GM19351 (cell line): ENCODE measurements at regions not wholly inside any gene's neighbourhood (a gene's known extent, or its start where the extent isn't known, plus 50 kb on each side); places are given as distances from the start of the nearest gene placed in this dataset.
"Not testable (repeated sequence)": the region's sequence is repeated elsewhere in the genome, so short reads cannot be mapped to it uniquely, and the experiment has no call there.

ENCODE experiments used
- ATAC-seq: cut with Tn5 transposase; IDR thresholded peaks from one replicate; pipeline ENCODE4 v1.9.1; 2021; ENCODE audit warnings: mild to moderate bottlenecking, moderate library complexity; ENCODE audit not compliant: unreplicated experiment

- no peak for ATAC-seq
Observed at GRCh38 chr10:34058845-34059614, 724.6 kb upstream of the NRP1 start.

GRCh38 chr10:34055410-34055985 is 721.0 kb upstream of the NRP1 start:
- not testable (repeated sequence) for ATAC-seq

- no peak for ATAC-seq
Observed at GRCh38 chr10:34049887-34050286, 715.4 kb upstream of the NRP1 start.

GRCh38 chr10:34049469-34049868 is 715.0 kb upstream of the NRP1 start:
- ATAC-seq, result no peak

GRCh38 chr10:34047389-34047788 is 712.9 kb upstream of the NRP1 start:
- ATAC-seq, result no peak

- no peak for ATAC-seq
Observed at GRCh38 chr10:34046506-34047034, 712.1 kb upstream of the NRP1 start.

GRCh38 chr10:34045571-34046190 is 711.2 kb upstream of the NRP1 start:
- ATAC-seq, result no peak

- ATAC-seq, result no peak
Observed at GRCh38 chr10:34041871-34042270, 707.4 kb upstream of the NRP1 start.

- no peak for ATAC-seq
Observed at GRCh38 chr10:34037499-34037898, 703.0 kb upstream of the NRP1 start.

- not testable (repeated sequence) for ATAC-seq
Observed at GRCh38 chr10:34035241-34035790, 700.8 kb upstream of the NRP1 start.

GRCh38 chr10:34033078-34033477 is 698.6 kb upstream of the NRP1 start:
- no peak for ATAC-seq

- no peak for ATAC-seq
Observed at GRCh38 chr10:34032564-34032963, 698.1 kb upstream of the NRP1 start.

- no peak for ATAC-seq
Observed at GRCh38 chr10:34031400-34031799, 696.9 kb upstream of the NRP1 start.

- no peak for ATAC-seq
Observed at GRCh38 chr10:34029455-34029854, 695.0 kb upstream of the NRP1 start.

GRCh38 chr10:34028936-34029335 is 694.5 kb upstream of the NRP1 start:
- ATAC-seq, result no peak

- ATAC-seq, result no peak
Observed at GRCh38 chr10:34024693-34025425, 690.4 kb upstream of the NRP1 start.

GRCh38 chr10:34024282-34024681 is 689.8 kb upstream of the NRP1 start:
- no peak for ATAC-seq

GRCh38 chr10:34022195-34022594 is 687.7 kb upstream of the NRP1 start:
- ATAC-seq, result no peak

GRCh38 chr10:34018784-34019183 is 684.3 kb upstream of the NRP1 start:
- ATAC-seq, result no peak

GRCh38 chr10:34018129-34018528 is 683.7 kb upstream of the NRP1 start:
- ATAC-seq, result no peak

- ATAC-seq, result no peak
Observed at GRCh38 chr10:34017281-34017680, 682.8 kb upstream of the NRP1 start.
